GM12878 (cell line): ENCODE measurements at regions not wholly inside any gene's neighbourhood (a gene's known extent, or its start where the extent isn't known, plus 50 kb on each side); places are given as distances from the start of the nearest gene placed in this dataset.

Experiments used
- ATF7 ChIP-seq: fragments of 450-650 bp; IDR thresholded peaks from 2 replicates; pipeline ENCODE4 v1.6.1; 2016; ENCODE audit warnings: low read depth, mild to moderate bottlenecking
- MEF2A ChIP-seq: IDR thresholded peaks from 2 replicates; pipeline ENCODE4 v1.6.1; 2011; ENCODE audit warnings: low read depth, mild to moderate bottlenecking, low read length, moderate library complexity; ENCODE audit not compliant: insufficient read depth
- POLR2AphosphoS5 ChIP-seq: IDR thresholded peaks from 2 replicates; pipeline ENCODE4 v1.6.1; 2011; ENCODE audit warnings: mild to moderate bottlenecking, low read length, inconsistent platforms
- USF2 ChIP-seq: IDR thresholded peaks from 2 replicates; pipeline ENCODE4 v1.6.1; 2011; ENCODE audit warnings: low read depth, low read length, improper control_type of control experiment, borderline replicate concordance
- TF ChIP-seq, protein P1 (sequence below), 3 experiments: IDR thresholded peaks in 2 of 3; conservative IDR thresholded peaks in 1 of 3; 2 replicates each; pipeline ENCODE4 v1.5.1; 2011; ENCODE audit warnings: low read depth in 3 of 3, low read length in 3 of 3, mild to moderate bottlenecking in 3 of 3, control low read depth in 2 of 3, moderate library complexity in 2 of 3, inconsistent platforms in 1 of 3, mixed read lengths in 1 of 3; ENCODE audit not compliant: control insufficient read depth in 2 of 3, insufficient read depth in 1 of 3; ENCODE audit errors: extremely low read depth in 1 of 3

DNA sequence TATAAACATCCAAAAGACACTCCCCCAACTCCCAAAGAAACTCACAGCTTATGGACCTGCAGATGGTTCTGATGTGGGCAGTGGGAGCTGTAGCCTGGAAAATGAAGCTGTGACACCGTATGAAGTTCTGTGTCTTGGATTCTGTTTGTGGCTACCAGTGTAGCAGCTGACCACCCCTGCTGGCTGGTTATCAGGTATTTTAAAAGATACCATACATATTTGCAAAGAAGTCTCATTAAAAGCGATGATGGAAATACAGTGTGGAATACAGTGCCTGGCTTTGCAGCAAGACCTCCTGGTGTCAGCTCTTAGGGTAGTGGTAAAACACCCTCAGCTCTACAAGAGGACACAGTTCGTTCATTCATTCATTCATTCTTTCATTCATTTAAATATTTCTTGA, 194.3 kb upstream of the PRKCQ start:
- TF ChIP-seq, protein P1, sequence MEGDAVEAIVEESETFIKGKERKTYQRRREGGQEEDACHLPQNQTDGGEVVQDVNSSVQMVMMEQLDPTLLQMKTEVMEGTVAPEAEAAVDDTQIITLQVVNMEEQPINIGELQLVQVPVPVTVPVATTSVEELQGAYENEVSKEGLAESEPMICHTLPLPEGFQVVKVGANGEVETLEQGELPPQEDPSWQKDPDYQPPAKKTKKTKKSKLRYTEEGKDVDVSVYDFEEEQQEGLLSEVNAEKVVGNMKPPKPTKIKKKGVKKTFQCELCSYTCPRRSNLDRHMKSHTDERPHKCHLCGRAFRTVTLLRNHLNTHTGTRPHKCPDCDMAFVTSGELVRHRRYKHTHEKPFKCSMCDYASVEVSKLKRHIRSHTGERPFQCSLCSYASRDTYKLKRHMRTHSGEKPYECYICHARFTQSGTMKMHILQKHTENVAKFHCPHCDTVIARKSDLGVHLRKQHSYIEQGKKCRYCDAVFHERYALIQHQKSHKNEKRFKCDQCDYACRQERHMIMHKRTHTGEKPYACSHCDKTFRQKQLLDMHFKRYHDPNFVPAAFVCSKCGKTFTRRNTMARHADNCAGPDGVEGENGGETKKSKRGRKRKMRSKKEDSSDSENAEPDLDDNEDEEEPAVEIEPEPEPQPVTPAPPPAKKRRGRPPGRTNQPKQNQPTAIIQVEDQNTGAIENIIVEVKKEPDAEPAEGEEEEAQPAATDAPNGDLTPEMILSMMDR (IDR thresholded peaks at IDR 0.05 in 2 of 3, conservative IDR thresholded peaks at IDR 0.05 in 1 of 3; ENCODE audit: control insufficient read depth in 2 of 3, extremely low read depth in 1 of 3, insufficient read depth in 1 of 3, low read depth in 3 of 3, low read length in 3 of 3), result no peak
- TF ChIP-seq POLR2AphosphoS5, result no peak
- TF ChIP-seq ATF7, result no peak
- no peak for TF ChIP-seq MEF2A
- no peak for TF ChIP-seq USF2
